HG03066 (cell line): ENCODE measurements at regions not wholly inside any gene's neighbourhood (a gene's known extent, or its start where the extent isn't known, plus 50 kb on each side); places are given as distances from the start of the nearest gene placed in this dataset.

ENCODE experiments used
- ATAC-seq: cut with Tn5 transposase; IDR thresholded peaks from one replicate; pipeline ENCODE4 v1.9.1; 2021; ENCODE audit warnings: low read depth; ENCODE audit not compliant: unreplicated experiment

DNA sequence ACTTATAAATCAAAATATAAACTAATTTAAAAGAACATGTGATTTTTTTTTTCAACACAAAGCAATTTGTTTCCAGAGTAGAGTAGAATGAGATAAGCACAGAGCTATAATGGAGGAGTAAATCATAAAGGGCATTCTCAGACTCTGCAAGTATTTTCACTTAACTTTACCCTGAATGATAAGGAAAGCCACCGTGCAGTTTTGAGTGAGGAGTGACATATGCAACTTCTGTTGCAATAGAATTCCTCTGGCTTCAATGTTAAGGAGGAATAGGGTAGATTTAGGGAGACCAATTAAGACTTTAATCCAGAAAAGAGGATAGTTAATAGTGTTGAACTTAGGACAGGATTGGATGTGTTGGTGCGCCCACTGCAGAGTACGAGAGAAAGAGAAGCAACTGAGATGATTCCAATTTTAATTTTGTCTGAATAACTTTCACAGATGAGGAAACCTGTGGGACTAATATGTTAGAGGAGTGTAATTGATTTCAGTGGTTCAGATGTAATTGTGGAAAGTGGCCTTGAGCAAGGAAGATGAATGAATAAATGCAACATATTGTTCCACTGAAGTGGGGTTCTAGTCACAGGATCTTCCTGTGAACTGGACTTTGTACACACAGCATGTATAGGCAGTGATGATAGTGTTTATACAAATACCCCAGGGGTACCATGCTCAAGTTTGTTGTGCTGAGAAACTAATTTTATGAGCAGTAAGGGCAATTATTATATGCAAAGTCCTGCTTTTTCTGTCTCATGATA, 255.5 kb upstream of the ANO3 start:
- no peak for ATAC-seq

DNA sequence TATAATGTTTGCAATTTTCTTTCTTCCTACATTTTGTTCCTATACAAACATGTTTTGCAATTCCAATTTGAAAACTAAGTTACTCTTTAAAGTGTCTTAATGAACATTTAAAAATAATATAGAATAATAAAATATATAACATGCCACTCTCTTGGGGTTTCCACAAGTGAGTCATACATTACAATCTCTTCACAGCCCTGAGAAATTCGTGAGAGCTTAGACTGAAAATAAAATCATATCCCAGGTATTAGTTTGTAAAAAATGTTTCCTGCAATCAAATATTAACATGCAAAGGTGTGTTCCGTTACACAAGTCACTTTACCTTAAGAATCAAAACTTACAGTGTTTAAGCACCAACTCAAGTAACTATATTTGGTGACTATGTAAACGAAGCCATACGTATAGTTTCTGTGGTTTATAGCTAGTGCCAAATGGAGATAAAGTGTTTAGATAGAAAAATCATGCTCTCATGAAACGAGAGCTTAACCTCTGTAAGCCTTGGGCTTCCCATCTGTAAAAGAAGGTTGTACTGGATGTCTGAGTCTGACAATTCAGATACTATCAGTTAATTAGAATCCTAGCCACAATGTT, 253.6 kb upstream of the ANO3 start:
- ATAC-seq = no peak

- ATAC-seq = no peak
Observed at GRCh38 chr11:26084313-26084712, 247.6 kb upstream of the ANO3 start.

DNA sequence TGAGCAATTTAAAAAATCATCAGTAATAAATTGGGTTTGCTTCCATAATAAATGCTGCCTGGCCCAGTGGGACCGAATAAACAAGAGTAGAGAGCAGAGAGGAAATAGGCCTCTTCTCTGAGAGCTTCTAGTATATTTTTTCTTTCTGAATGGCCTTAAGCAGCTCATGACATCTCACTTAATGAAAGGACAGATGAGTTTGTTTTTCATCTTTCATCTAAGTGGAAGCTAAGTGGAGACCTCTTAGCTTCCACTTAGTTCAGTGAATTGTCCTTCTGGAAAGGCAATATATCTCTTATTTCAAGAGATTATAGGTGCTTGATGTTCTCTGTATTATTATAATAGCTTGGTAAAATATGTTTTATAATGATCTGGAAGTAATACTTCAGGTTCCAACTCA, 245.9 kb upstream of the ANO3 start:
- no peak for ATAC-seq

DNA sequence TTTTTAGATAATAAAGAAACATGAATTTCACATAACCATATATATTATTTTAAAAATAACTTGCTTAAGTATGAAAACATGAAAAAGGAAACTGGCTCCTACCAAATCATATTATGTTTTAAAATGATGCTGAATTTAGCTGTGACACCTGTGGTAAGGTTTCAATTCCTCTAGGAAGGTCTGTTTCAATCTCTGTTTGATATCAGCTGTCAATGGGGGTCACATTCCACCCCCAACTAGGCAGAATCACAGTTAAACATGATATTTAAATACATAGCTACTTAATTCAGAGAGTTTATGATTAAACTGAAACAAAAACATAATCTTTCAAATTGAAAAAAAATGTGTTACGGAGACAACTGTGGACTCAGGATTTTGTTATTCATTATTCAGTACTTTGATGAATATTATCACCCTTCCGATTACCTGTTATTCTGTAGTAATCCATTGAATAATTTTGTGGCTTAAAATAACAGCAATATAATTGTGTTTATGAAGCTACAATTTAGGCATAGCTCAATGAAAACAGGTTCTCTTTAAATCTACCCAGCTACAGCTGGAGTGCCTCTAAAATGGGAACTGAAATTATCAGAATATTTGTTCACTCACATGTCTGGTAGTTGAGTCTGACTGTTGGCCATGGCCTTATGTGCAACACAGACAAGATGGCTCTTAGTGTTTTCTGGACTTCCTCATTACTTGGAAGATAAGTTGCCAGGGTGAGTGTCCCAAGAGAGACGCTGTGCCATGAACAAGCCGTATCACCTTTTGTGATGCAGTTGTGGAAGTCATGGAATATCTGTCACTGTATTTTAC, 244.6 kb upstream of the ANO3 start:
- ATAC-seq = peak; percentile 94

DNA sequence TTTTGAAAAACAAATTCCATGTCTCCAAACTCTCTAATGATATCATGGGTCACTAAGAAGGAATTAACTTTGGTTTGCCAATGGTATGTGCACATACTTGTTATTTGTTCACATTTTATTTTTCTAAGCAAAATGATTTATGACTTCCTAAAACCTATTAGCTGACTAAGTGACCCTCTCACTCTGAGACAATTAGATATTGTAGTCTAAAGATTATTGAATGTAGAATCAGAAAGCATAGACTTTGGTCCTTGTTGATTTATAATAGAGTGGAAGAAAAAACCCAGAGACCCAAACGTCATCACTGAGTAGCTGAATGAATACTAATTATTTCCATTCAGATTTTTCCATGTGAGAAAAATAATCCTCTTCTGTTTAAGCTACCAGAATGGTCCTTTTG, 243.5 kb upstream of the ANO3 start:
- no peak for ATAC-seq

GRCh38 chr11:26090651-26091050, 241.3 kb upstream of the ANO3 start:
- ATAC-seq = no peak

DNA sequence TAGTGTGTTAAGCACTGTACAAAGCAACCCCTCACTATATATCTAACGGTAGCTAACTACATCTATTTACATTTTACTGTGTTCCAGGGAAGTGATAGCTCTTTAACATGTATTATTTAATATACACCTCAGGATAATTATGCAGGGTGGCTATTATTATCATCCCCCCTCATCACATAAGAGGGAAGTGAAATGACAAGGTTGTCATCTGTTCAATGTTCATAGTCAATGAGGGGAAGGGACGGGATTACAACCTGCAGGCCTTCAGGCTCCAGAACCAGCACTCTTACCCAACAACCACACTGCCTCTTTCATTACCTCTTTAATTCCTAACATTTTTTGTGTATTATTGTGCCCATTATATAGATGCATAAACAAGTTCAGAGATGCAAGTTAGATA, 238.7 kb upstream of the ANO3 start:
- ATAC-seq = no peak

DNA sequence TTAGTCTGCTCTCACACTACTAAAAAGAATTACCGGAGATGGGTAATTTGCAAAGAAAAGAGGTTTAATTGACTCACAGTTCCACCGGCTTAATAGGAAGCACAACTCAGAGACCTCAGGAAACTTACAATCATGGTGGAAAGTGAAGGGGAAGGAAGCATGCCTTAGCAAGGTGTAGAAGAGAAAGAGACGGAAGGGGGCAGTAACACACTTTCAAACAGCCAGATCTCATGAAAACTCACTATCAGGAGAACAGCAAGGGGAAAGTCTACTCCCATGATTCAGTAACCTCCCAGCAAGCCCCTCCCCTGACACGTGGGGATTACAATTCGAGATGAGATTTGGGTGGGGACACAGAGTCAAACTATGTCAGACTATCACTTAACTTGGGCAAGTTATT, 236.6 kb upstream of the ANO3 start:
- ATAC-seq = no peak

DNA sequence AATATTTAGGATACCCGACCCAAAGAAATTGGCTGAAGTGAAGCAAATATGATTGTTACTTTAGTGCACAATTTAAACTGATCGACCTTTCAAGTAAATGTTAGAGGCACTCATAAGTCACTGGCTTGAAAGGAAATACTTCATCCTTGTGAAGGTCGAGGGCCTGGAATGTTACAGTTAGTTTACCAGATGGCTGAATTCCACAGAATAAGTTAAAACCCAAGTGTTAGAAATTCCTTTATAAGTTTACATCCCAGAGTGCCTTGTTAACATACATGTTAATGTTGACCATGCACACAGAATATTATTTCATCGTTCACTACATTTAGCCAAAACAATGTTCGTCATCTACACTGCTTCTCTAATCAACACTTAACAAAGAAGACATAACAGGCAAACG, 235.5 kb upstream of the ANO3 start:
- no peak for ATAC-seq

- ATAC-seq = no peak
Observed at GRCh38 chr11:26102325-26102724, 229.6 kb upstream of the ANO3 start.

GRCh38 chr11:26105762-26106423, 226.0 kb upstream of the ANO3 start:
- ATAC-seq = no peak

GRCh38 chr11:26106726-26107125, 225.2 kb upstream of the ANO3 start:
- no peak for ATAC-seq

DNA sequence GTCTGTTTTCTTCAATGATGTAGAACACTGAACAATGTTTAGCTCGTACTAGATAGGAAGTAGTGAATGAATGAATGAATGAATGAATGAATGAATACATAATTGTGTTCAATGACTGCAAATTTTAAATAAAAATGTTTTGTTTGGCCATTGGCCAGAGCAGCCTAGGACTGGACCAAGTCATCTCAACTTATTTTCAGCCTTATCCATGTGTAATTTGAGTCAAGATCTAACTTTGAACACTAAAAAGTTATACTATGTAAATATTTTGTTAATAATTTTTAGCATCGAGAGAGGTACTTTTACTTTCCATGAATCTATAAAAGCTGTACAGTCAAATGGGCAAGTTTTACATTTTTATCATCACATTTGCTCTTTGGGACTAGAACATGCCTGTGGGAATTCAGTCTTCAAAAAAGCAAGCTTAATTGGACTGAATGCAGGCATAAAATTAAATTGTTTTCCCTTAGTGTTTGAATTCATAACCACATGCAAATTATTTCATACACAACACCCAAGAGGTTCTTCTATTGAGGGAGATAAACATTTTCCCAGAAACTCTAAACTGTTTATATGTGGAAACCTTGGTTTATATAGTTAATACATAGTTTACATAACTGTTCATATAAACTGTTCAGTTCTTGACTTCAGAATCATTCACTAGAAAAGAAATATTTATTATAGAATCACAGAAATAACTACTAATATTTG, 222.1 kb upstream of the ANO3 start:
- no peak for ATAC-seq

DNA sequence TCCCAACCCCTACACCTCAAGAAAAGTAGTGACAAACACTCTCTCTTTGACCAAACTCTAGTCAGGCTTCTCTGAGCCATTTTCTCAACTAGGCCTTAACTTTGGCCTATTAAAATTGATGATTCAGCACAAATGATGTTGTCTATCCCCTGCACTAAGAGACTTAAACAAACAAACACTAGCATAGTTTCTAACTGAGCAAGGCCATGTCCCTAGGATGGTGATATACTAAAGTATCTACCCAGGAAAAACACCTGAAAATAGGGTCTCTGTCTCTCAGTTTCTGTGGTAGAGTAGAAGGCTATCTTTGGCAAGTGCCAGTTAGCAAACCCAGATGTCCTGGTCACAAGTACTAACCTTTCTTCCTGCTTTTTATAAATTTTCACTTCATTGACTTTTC, 219.7 kb upstream of the ANO3 start:
- no peak for ATAC-seq

DNA sequence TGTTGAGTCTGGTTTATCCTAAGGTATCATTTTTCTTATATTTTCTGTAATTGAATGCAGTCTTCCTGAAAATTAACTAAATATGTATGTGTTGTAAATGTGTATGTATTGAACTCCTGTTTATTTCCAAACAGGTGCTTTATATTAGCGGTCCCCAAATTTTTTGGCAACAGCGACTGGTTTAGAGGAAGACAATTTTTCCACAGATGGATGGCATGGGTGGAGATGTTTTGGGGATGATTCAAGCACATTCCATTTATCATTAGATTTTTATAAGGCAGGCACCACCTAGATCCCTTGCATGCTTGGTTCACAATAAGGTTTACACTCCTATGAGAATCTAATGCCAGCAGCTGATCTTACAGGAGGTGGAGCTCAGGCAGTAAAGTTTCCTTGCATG, 210.5 kb upstream of the ANO3 start:
- ATAC-seq = no peak

DNA sequence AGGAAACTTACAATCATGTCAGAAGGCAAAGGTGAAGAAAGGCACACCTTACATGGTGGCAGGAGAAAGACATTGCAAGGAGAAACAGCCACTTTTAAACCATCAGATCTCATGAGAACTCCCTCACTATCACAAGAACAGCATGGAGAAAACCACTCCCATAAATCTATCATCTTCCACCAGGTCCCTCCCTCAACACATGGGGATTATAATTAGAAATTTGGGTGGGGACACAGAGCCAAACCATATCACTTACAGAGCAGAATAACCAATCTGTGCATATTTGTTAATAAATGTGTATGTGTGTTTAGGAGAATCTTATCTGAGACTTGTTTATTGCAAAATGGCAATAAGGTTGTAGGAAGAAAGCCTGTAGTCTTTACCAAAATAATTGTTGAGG, 205.2 kb upstream of the ANO3 start:
- no peak for ATAC-seq

DNA sequence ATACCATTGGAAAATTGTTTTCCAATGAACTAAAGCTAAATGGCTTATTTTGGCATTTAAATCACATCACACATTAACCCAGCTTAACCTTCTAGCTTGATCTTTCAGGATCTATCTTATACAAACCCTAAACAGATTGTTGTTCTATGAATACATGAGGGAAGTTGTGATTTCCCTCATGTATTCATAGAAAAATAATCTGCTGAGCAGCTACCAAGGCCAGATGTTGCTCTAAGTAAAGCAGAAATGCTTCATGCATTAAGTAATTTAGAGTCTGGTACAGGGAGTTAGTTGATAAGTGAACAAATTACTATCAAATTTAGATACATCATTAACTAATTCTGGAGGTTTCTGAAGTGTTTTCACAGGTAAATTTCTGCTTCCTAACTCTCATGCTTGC, 204.6 kb upstream of the ANO3 start:
- no peak for ATAC-seq

DNA sequence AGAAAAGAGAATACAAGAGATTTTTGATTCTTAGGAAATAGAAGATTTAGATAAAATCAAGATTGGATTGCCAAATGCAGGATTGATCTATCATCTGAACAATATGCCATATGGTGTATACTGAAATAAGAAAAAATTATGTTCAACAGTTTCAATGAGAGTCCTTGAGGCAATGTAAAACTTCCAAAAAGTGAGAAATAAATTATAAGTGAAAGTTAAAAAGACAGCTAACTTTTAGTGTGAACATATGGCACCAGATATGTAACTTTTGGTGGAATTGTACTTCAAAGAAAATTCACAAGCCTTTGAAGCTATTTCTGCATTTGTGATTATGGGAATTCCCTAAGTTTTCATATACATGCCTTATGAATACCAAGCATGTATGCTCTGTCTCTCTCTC, 200.5 kb upstream of the ANO3 start:
- no peak for ATAC-seq

DNA sequence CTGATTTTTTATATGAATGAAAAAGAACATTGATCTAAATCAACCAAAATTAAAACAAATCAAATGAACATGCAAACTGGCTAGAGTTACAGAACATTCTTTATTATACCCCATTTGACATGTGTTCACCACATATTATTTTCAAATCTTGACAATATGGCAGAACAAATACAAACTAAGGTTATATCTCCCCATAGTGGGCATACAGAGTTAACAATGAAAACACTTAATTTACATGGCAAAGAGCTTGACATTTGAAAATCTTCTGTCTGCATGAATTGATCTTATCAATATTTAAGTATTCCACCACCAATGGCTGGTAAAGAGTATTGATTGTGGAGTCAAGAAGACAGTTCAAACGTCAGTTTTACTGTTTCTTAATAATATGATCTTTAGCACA, 197.9 kb upstream of the ANO3 start:
- ATAC-seq = no peak
